H1 (cell line): ENCODE measurements at regions not wholly inside any gene's neighbourhood (a gene's known extent, or its start where the extent isn't known, plus 50 kb on each side); places are given as distances from the start of the nearest gene placed in this dataset.

Experiments used
- CTCF ChIA-PET: fragments of 300-600 bp; sonication (Branson Sonifier 250); formaldehyde crosslinking; loops from one replicate; lab custom pipeline; 2021; ENCODE audit not compliant: partially characterized antibody; lab: Charles Lee
- POLR2A ChIA-PET: fragments of 300-600 bp; sonication (Branson Sonifier 250); formaldehyde crosslinking; loops from one replicate; lab custom pipeline; 2021; ENCODE audit warnings: inconsistent platforms; ENCODE audit not compliant: partially characterized antibody; lab: Charles Lee
- DNase-seq, 2 experiments: peaks; one replicate each; pipeline versions ENCODE4 v3.0.0 to v3.0.0-alpha.2; 2010 to 2022; ENCODE audit warnings: low spot score in 2 of 2, low read depth in 1 of 2, mixed read lengths in 1 of 2
- FAIRE-seq: peaks from 2 replicates; lab custom pipeline; 2011; peaks lifted over from hg19 to GRCh38; lab: Jason Lieb, UNC
- H2AFZ ChIP-seq: 2 replicates; pipeline ENCODE4 v1.8.1; 2012; ENCODE audit warnings: low read length, inconsistent platforms
- H2AK5ac ChIP-seq: 2 replicates; pipeline ENCODE4 v1.6.1; 2013; ENCODE audit warnings: low read depth, low read length
- H2BK120ac ChIP-seq: replicated peaks from 2 replicates; pipeline ENCODE3; 2013; ENCODE audit warnings: low read depth, low read length, inconsistent platforms
- H2BK12ac ChIP-seq: 2 replicates; pipeline ENCODE4 v1.6.1; 2013; ENCODE audit warnings: low read depth, low read length
- H2BK15ac ChIP-seq: 2 replicates; pipeline ENCODE4 v1.6.1; 2013; ENCODE audit warnings: low read length
- H2BK20ac ChIP-seq: 2 replicates; pipeline ENCODE4 v1.6.1; 2013; ENCODE audit warnings: low read length
- H2BK5ac ChIP-seq: 2 replicates; pipeline ENCODE4 v1.6.1; 2013; ENCODE audit warnings: low read depth, low read length
- H3K14ac ChIP-seq: 2 replicates; pipeline ENCODE4 v1.6.1; 2013; ENCODE audit warnings: inconsistent platforms; ENCODE audit not compliant: insufficient read length
- H3K18ac ChIP-seq: 2 replicates; pipeline ENCODE4 v1.6.1; 2013; ENCODE audit warnings: low read length; ENCODE audit errors: extremely low read depth
- H3K23ac ChIP-seq: 2 replicates; pipeline ENCODE4 v1.6.1; 2013; ENCODE audit warnings: inconsistent platforms; ENCODE audit not compliant: insufficient read length
- H3K23me2 ChIP-seq: 2 replicates; pipeline ENCODE4 v1.6.1; 2013; ENCODE audit warnings: low read depth, low read length
- H3K27ac ChIP-seq: 2 replicates; pipeline ENCODE4 v1.6.1; 2011; ENCODE audit warnings: low read depth, low read length, inconsistent platforms
- H3K27me3 ChIP-seq, 4 experiments: replicated peaks in 1 of 4; 1 replicate in 1 of 4; 2 replicates in 3 of 4; pipeline versions ENCODE4 v1.6.1 to v1.8.1; 2011 to 2013; ENCODE audit warnings: low read length in 3 of 4, mild to moderate bottlenecking in 3 of 4, inconsistent platforms in 2 of 4, mixed read lengths in 2 of 4, moderate library complexity in 1 of 4; ENCODE audit not compliant: control insufficient read depth in 3 of 4, insufficient read depth in 3 of 4; ENCODE audit errors: extremely low read depth in 1 of 4
- H3K36me3 ChIP-seq, 4 experiments: 2 replicates each; pipeline versions ENCODE4 v1.6.1 to v1.8.1; 2011 to 2013; ENCODE audit warnings: mild to moderate bottlenecking in 4 of 4, low read length in 3 of 4, moderate library complexity in 2 of 4, control low read depth in 1 of 4, inconsistent platforms in 1 of 4; ENCODE audit not compliant: insufficient read depth in 4 of 4, control insufficient read depth in 2 of 4
- H3K4ac ChIP-seq: replicated peaks from 2 replicates; pipeline ENCODE3; 2013; ENCODE audit warnings: low read length, low read depth, mixed read lengths, inconsistent platforms; ENCODE audit not compliant: insufficient read length
- H3K4me1 ChIP-seq, 4 experiments: replicated peaks in 1 of 4; 1 replicate in 1 of 4; 2 replicates in 3 of 4; pipeline versions ENCODE4 v1.6.1 to v1.8.1; 2011 to 2013; ENCODE audit warnings: low read length in 3 of 4, inconsistent platforms in 2 of 4, mixed read lengths in 1 of 4; ENCODE audit not compliant: insufficient read depth in 4 of 4, control insufficient read depth in 3 of 4
- H3K4me2 ChIP-seq, 2 experiments: 2 replicates each; pipeline versions ENCODE4 v1.6.1 to v1.8.1; 2011 to 2013; ENCODE audit warnings: low read depth in 2 of 2, low read length in 2 of 2, control low read depth in 1 of 2, inconsistent platforms in 1 of 2, mild to moderate bottlenecking in 1 of 2; ENCODE audit not compliant: insufficient read depth in 1 of 2
- H3K4me3 ChIP-seq, 4 experiments: fragments of 200-600, 300-600 bp in 1 of 4; sonication (generic), shearing (Covaris generic), sonication (Bioruptor Twin) in 1 of 4; 2 replicates each; pipeline versions ENCODE4 v1.5.1 to v1.8.1; 2011 to 2016; ENCODE audit warnings: low read length in 4 of 4, low read depth in 3 of 4, control low read depth in 2 of 4, inconsistent platforms in 2 of 4, mild to moderate bottlenecking in 2 of 4, mixed read lengths in 1 of 4, moderate library complexity in 1 of 4; ENCODE audit not compliant: insufficient read depth in 2 of 4; ENCODE audit errors: extremely low read depth in 1 of 4
- H3K56ac ChIP-seq: replicated peaks from 2 replicates; pipeline ENCODE3; 2013; ENCODE audit warnings: low read depth, mild to moderate bottlenecking, mixed read lengths, low read length, inconsistent platforms; ENCODE audit not compliant: insufficient read length
- H3K79me1 ChIP-seq: 2 replicates; pipeline ENCODE4 v1.6.1; 2013; ENCODE audit warnings: low read depth, low read length, control low read depth
- H3K79me2 ChIP-seq, 2 experiments: 2 replicates each; pipeline versions ENCODE4 v1.6.1 to v1.8.1; 2012 to 2013; ENCODE audit warnings: low read length in 2 of 2, mild to moderate bottlenecking in 2 of 2, inconsistent platforms in 1 of 2; ENCODE audit not compliant: insufficient read depth in 2 of 2, control insufficient read depth in 1 of 2
- H3K9ac ChIP-seq, 4 experiments: replicated peaks in 1 of 4; 1 replicate in 1 of 4; 2 replicates in 3 of 4; pipeline versions ENCODE4 v1.6.1 to v1.8.1; 2011 to 2013; ENCODE audit warnings: low read depth in 3 of 4, low read length in 3 of 4, control low read depth in 2 of 4, mild to moderate bottlenecking in 2 of 4, moderate library complexity in 2 of 4, inconsistent platforms in 1 of 4; ENCODE audit errors: extremely low read depth in 1 of 4
- H3K9me3 ChIP-seq, 2 experiments: 2 replicates each; pipeline versions ENCODE4 v1.6.1 to v1.8.1; 2012 to 2013; ENCODE audit warnings: mild to moderate bottlenecking in 2 of 2, moderate library complexity in 2 of 2, control low read depth in 1 of 2, inconsistent platforms in 1 of 2, low read depth in 1 of 2, low read length in 1 of 2, mixed read lengths in 1 of 2; ENCODE audit not compliant: insufficient read depth in 2 of 2
- H4K20me1 ChIP-seq, 2 experiments: replicated peaks in 1 of 2; 2 replicates each; pipeline versions ENCODE3 to v1.8.1; 2011 to 2013; ENCODE audit warnings: inconsistent platforms in 2 of 2, low read length in 2 of 2, mild to moderate bottlenecking in 1 of 2; ENCODE audit not compliant: insufficient read depth in 2 of 2, control insufficient read depth in 1 of 2
- H4K5ac ChIP-seq: 2 replicates; pipeline ENCODE4 v1.6.1; 2013; ENCODE audit warnings: low read length, low read depth, mixed read lengths, inconsistent platforms; ENCODE audit not compliant: insufficient read length
- H4K8ac ChIP-seq: 2 replicates; pipeline ENCODE4 v1.8.0; 2013; ENCODE audit warnings: mild to moderate bottlenecking, moderate library complexity, low read length, inconsistent platforms; ENCODE audit not compliant: insufficient read depth; ENCODE audit errors: extremely low read depth
- H4K91ac ChIP-seq: replicated peaks from 2 replicates; pipeline ENCODE3; 2013; ENCODE audit warnings: low read length, mixed read lengths, inconsistent platforms; ENCODE audit not compliant: insufficient read length
- ASH2L ChIP-seq: fragments of 200-600, 300-600 bp; sonication (generic); IDR thresholded peaks from one replicate; pipeline ENCODE4 v1.7.1; 2017; ENCODE audit warnings: low read length
- CEBPB ChIP-seq: IDR thresholded peaks from 2 replicates; pipeline ENCODE4 v1.6.1; 2012; ENCODE audit warnings: low read depth, low read length
- EGR1 ChIP-seq: IDR thresholded peaks from 2 replicates; pipeline ENCODE4 v1.6.1; 2011; ENCODE audit warnings: low read depth, low read length, borderline replicate concordance
- EP300 ChIP-seq, 2 experiments: IDR thresholded peaks; 1 replicate in 1 of 2; 2 replicates in 1 of 2; pipeline ENCODE4 v1.6.1; 2011 to 2012; ENCODE audit warnings: low read depth in 2 of 2, low read length in 2 of 2, mild to moderate bottlenecking in 2 of 2, borderline replicate concordance in 1 of 2, inconsistent platforms in 1 of 2, moderate library complexity in 1 of 2
- GABPA ChIP-seq: IDR thresholded peaks from 2 replicates; pipeline ENCODE4 v1.6.1; 2011; ENCODE audit warnings: mild to moderate bottlenecking, low read length, moderate library complexity, borderline replicate concordance; ENCODE audit not compliant: insufficient read depth
- HDAC6 ChIP-seq: IDR thresholded peaks from one replicate; pipeline ENCODE4 v1.7.1; 2012; ENCODE audit warnings: low read depth, mild to moderate bottlenecking, inconsistent platforms, low read length, moderate library complexity
- PHF8 ChIP-seq: fragments of 200-600 bp; sonication (generic); conservative IDR thresholded peaks from 2 replicates; pipeline ENCODE4 v1.7.1; 2012; ENCODE audit warnings: low read depth, mild to moderate bottlenecking, inconsistent platforms, low read length, moderate library complexity
- WGBS, 2 experiments: shearing (Covaris generic) in 1 of 2; methylation state at CpG; one replicate each; pipeline versions ENCODE4 v1.1.6 to v1.1.7; 2013 to 2015; ENCODE audit warnings: low lambda C conversion rate in 2 of 2, mixed read lengths in 2 of 2, inconsistent platforms in 1 of 2, low coverage in 1 of 2, missing lambda C conversion rate in 1 of 2; ENCODE audit not compliant: insufficient replicate concordance in 2 of 2, insufficient coverage in 1 of 2, insufficient read length in 1 of 2; ENCODE audit errors: extremely low coverage in 1 of 2, missing lambda C conversion rate in 1 of 2; 5-methylcytosine and 5-hydroxymethylcytosine counted together

DNA sequence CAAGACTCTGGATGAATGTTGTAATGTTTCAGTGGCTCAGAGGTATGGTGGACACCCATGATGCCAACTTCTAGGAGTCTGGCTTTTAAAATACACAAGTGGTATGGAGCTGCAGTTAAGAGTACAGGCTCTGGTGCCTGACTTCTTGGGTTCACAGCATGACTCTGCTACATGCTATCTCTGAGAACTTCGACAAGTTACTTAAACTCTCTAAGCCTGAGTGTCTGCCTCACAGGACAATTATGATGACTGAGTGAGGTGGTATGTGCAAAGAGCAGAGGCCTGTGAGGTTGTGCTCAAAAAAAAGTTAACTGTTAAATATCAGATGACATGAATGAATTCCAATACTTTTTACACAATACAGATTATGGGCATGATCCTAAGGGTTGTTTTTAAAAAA, 90.9 kb upstream of the SRD5A3 start:
- WGBS, 2 experiments = 83% methylated on average over 1 of the region's 1 CpG; no CpG with 5 or more reads in 1 of the 2 experiments
- POLR2A ChIA-PET = no interaction called here
- TF ChIP-seq GABPA = no peak
- TF ChIP-seq PHF8 = no peak
- no peak for TF ChIP-seq EGR1
- no peak for TF ChIP-seq ASH2L
- no peak for TF ChIP-seq CEBPB
- no peak for TF ChIP-seq HDAC6
- no peak for TF ChIP-seq EP300 (IDR thresholded peaks at IDR 0.05; ENCODE audit: borderline replicate concordance in 1 of 2, low read depth in 2 of 2, low read length in 2 of 2)
- Histone ChIP-seq H3K9me3 (no peaks in the 10 kb centered on the region), H2BK120ac (no peak overlapping the region), H3K56ac (no peak overlapping the region), H3K79me2 (no peaks in the 10 kb centered on the region), H3K14ac (no peak overlapping the region), H3K27me3 (no peaks in the 10 kb centered on the region; a peak in 1 of 7 replicates), H3K79me1 (no peaks in the 10 kb centered on the region), H3K4me2 (no peak overlapping the region), H4K91ac (no peak overlapping the region), H3K23me2 (no peaks in the 10 kb centered on the region), H4K5ac (no peak overlapping the region), H3K4me3 (no peak overlapping the region), H2BK12ac (no peak overlapping the region), H3K4ac (no peak overlapping the region), H3K18ac (no peak overlapping the region), H3K4me1 (peaks cover 2 to 7% (median 3%) of the 10 kb centered on the region in 4 experiments; a peak in 4 of 7 replicates), H4K8ac (no peak overlapping the region), H3K9ac (no peak overlapping the region), H3K23ac (no peak overlapping the region), H2AK5ac (no peak overlapping the region), H3K36me3 (no peaks in the 10 kb centered on the region), H2BK15ac (no peak overlapping the region), H4K20me1 (no peaks in the 10 kb centered on the region), H2BK5ac (no peak overlapping the region), H2BK20ac (no peak overlapping the region), H3K27ac (no peak overlapping the region), H2AFZ (no peak overlapping the region)
- DNase-seq = no peak
- CTCF ChIA-PET = no interaction called here
- no peak for FAIRE-seq
